Immature natural killer cell (primary cell): ENCODE measurements at regions not wholly inside any gene's neighbourhood (a gene's known extent, or its start where the extent isn't known, plus 50 kb on each side); places are given as distances from the start of the nearest gene placed in this dataset.

ENCODE experiments used
- DNase-seq, 3 donors: peaks; one replicate each; pipeline ENCODE4 v3.0.0; 2022; ENCODE audit warnings: mixed read lengths in 1 of 3
- H3K27ac Mint-ChIP-seq, 6 donors: one replicate each; pipeline ENCODE4 v1.8.0; 2020; ENCODE audit warnings: mixed read lengths in 6 of 6, mild to moderate bottlenecking in 5 of 6, inconsistent platforms in 4 of 6, moderate library complexity in 3 of 6
- H3K27me3 Mint-ChIP-seq, 3 donors: one replicate each; pipeline ENCODE4 v1.8.0; 2020 to 2021; ENCODE audit warnings: low read depth in 3 of 3, mild to moderate bottlenecking in 3 of 3, mixed read lengths in 3 of 3, moderate library complexity in 3 of 3, inconsistent platforms in 1 of 3
- H3K36me3 Mint-ChIP-seq, 3 donors: one replicate each; pipeline ENCODE4 v1.8.0; 2020; ENCODE audit warnings: mixed read lengths in 3 of 3, inconsistent platforms in 2 of 3, mild to moderate bottlenecking in 2 of 3
- H3K4me1 Mint-ChIP-seq, 2 donors: one replicate each; pipeline ENCODE4 v1.8.0; 2020; ENCODE audit warnings: inconsistent platforms in 2 of 2, mild to moderate bottlenecking in 2 of 2, mixed read lengths in 2 of 2, moderate library complexity in 1 of 2
- H3K4me3 Mint-ChIP-seq, 5 donors: one replicate each; pipeline ENCODE4 v1.8.0; 2020; ENCODE audit warnings: mild to moderate bottlenecking in 5 of 5, mixed read lengths in 5 of 5, inconsistent platforms in 3 of 5, moderate library complexity in 3 of 5
- H3K9me3 Mint-ChIP-seq, 6 donors: one replicate each; pipeline ENCODE4 v1.8.0; 2020; ENCODE audit warnings: mild to moderate bottlenecking in 6 of 6, mixed read lengths in 6 of 6, inconsistent platforms in 4 of 6, moderate library complexity in 3 of 6

- Mint-ChIP-seq H3K4me3 (no peak overlapping the region), H3K36me3 (no peaks in the 10 kb centered on the region), H3K4me1 (no peaks in the 10 kb centered on the region), H3K9me3 (peaks cover 0 to 4% (median 0%) of the 10 kb centered on the region in 6 donors), H3K27ac (no peak overlapping the region), H3K27me3 (peaks cover 0 to 4% (median 2%) of the 10 kb centered on the region in 3 donors)
- DNase-seq: no peak
Measured at GRCh38 chr1:232287676-232288569, 342.0 kb downstream of the SIPA1L2 start.

DNA sequence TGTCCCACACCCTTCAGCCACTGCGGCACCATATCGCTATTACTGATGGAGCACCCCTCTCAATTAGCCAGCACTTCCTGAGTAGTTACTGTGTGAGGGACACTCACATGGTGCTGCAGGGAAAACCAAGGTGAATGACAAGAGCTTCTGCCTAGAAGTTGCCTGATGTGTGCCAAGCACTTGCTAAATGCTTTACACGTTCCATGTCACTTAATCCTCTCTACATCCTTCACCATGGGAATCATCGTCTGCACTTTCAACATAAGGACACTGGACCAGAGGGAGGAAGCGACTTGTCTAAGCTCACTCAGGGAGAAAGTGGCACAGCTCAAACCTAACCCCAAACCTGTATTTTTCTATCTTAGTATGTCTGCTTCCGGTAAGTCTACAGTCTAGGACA is 344.8 kb downstream of the SIPA1L2 start:
- peaks cover 0 to 1% (median 0%) of the 10 kb centered on the region in 6 donors for H3K9me3 Mint-ChIP-seq
- H3K4me1 Mint-ChIP-seq: no peaks in the 10 kb centered on the region
- no peak for DNase-seq
- H3K27ac Mint-ChIP-seq: no peak overlapping the region
- H3K4me3 Mint-ChIP-seq: no peak overlapping the region
- H3K27me3 Mint-ChIP-seq: peaks cover 0 to 10% (median 2%) of the 10 kb centered on the region in 3 donors
- no peaks in the 10 kb centered on the region for H3K36me3 Mint-ChIP-seq

DNA sequence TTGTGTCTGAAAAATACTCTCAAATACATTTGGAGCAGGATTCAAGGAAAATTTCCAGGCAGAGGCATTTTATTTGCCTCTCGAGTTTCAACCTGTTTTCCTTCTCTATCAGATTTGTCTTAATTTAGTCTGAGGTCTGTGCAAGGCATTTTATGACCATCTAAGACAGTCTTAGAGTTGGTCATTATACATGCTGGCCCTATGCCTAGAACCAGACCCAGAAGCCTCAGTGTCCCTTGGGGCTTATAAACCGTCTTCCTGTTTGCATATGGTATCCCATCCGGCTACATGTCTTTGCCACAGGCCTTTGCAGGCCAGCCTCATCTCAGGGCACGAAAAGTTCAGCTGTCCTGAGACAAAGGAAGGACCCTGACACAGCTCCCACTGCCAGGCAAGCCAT is 346.1 kb downstream of the SIPA1L2 start:
- DNase-seq: no peak
- H3K9me3 Mint-ChIP-seq: no peaks in the 10 kb centered on the region
- H3K36me3 Mint-ChIP-seq: no peaks in the 10 kb centered on the region
- peaks cover 0 to 12% (median 2%) of the 10 kb centered on the region in 3 donors for H3K27me3 Mint-ChIP-seq
- no peak overlapping the region for H3K27ac Mint-ChIP-seq
- no peaks in the 10 kb centered on the region for H3K4me1 Mint-ChIP-seq
- no peak overlapping the region for H3K4me3 Mint-ChIP-seq

- H3K9me3 Mint-ChIP-seq: no peaks in the 10 kb centered on the region
- no peaks in the 10 kb centered on the region for H3K36me3 Mint-ChIP-seq
Measured at GRCh38 chr1:232282498-232282897, 347.4 kb downstream of the SIPA1L2 start.

DNA sequence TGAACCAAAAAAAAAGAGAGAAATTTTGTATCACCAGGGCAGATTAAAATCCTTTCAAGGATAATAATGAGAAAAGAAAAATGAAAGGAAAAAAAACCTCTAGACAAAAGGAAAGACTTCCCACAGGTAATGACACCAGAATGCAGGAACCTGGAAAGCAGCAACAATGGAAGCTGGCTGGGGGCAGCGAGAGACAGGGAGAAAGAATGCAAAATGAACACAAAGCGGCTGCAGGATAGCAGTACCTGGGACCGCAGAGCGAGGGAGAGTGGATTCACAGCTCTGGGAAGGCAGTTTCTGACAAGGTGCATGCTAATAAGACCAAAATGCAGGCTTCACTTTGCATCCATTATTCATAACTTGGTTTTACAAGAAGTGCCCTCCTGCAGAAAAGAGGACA is 349.0 kb downstream of the SIPA1L2 start:
- Mint-ChIP-seq H3K4me1 (no peaks in the 10 kb centered on the region), H3K27ac (no peak overlapping the region), H3K27me3 (peaks cover 0 to 8% (median under 1%) of the 10 kb centered on the region in 3 donors), H3K9me3 (no peaks in the 10 kb centered on the region), H3K4me3 (no peak overlapping the region), H3K36me3 (no peaks in the 10 kb centered on the region)
- DNase-seq: no peak

More at GRCh38 chr1:232282498-232282897, 347.4 kb downstream of the SIPA1L2 start:
- Mint-ChIP-seq H3K27ac (no peak overlapping the region), H3K4me3 (no peak overlapping the region), H3K4me1 (no peaks in the 10 kb centered on the region), H3K27me3 (peaks cover 0 to 12% (median 2%) of the 10 kb centered on the region in 3 donors)
- no peak for DNase-seq

DNA sequence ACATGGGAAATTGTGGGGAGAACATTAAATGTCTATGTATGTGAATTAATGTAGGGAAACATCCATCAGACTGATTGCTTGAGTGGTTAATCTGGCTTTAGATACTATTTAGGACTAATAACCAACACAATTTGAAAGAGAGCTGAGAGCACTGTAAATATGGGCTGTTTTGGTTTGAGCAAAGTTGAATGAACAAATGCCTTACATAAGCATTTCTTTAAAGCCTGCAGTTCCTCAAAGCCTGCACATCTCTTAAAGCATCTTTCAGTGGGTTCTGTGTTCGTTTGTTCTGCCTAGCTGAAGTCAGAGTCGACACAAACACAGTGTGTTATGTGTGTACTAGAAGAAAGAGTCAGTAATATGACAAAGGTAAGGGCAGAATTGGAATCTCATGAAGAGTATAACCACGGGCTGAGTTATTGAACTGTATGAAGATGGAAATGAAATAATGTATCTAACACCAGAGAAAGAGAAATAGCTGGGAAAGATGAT is 350.0 kb downstream of the SIPA1L2 start:
- Mint-ChIP-seq H3K27me3 (peaks cover 0 to 10% (median 1%) of the 10 kb centered on the region in 3 donors), H3K27ac (no peak overlapping the region), H3K4me1 (no peaks in the 10 kb centered on the region), H3K36me3 (no peaks in the 10 kb centered on the region), H3K4me3 (no peak overlapping the region), H3K9me3 (no peaks in the 10 kb centered on the region)
- no peak for DNase-seq

DNA sequence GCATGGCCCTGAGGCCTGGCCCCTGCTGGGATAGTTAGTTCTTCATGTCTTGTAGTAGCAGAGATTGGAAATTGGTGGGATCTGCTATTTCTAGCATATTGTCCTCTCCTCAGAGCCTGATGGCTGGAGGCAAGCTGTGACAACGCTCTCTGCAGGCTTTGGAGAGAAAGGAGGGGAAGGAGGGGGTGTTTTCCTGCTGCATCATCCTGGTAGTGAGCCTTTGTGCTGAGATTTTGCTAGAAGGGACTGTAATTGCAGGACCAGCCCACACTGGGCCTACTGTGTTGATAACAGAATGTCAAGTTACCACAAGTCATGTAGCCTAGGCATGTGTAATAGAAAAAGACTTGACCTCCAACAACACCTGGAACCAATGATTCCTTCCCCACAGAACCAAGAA is 351.0 kb downstream of the SIPA1L2 start:
- peaks cover 0 to 10% (median 1%) of the 10 kb centered on the region in 3 donors for H3K27me3 Mint-ChIP-seq
- no peaks in the 10 kb centered on the region for H3K9me3 Mint-ChIP-seq
- H3K4me3 Mint-ChIP-seq: no peak overlapping the region
- no peak for DNase-seq
- no peaks in the 10 kb centered on the region for H3K4me1 Mint-ChIP-seq
- no peaks in the 10 kb centered on the region for H3K36me3 Mint-ChIP-seq
- H3K27ac Mint-ChIP-seq: no peak overlapping the region

- DNase-seq: no peak
- Mint-ChIP-seq H3K4me1 (no peaks in the 10 kb centered on the region), H3K9me3 (no peaks in the 10 kb centered on the region), H3K27me3 (peaks cover 0 to 13% (median 1%) of the 10 kb centered on the region in 3 donors), H3K4me3 (no peak overlapping the region), H3K27ac (no peak overlapping the region), H3K36me3 (no peaks in the 10 kb centered on the region)
Measured at GRCh38 chr1:232276651-232277050, 353.3 kb downstream of the SIPA1L2 start.

DNA sequence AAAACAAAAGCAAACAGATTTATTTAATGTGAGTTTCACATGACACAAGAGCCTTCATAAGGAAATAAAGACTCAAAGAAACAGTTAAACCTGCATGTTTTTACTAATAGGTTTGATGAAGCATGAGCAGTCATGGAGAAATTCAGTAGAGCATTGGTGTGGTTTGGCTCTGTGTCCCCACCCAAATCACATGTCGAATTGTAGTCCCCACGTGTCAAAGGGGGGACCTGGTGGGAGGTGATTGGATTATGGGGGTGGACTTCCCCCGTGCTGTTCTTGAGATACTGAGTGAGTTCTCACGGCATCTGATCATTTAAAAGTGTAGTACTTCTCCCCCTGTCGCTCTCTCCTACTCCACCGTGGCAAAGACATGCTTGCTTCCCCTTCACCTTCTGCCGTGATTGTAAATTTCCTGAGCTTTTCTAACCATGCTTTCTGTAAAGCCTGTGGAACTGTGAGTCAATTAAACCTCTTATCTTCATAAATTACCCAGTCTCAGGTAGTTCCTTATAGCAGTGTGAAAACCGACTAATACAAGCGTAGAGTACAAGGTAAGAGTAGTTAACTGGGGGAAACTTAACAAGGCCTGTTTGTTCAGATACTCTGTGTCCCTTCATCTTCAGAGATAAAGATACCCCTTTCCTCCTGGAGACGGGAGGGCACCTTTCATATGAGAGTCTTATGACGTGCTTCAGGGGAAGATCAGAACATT is 354.8 kb downstream of the SIPA1L2 start:
- H3K36me3 Mint-ChIP-seq: no peaks in the 10 kb centered on the region
- DNase-seq: no peak
- H3K27ac Mint-ChIP-seq: no peak overlapping the region
- no peak overlapping the region for H3K4me3 Mint-ChIP-seq
- peaks cover 0 to 7% (median 1%) of the 10 kb centered on the region in 3 donors for H3K27me3 Mint-ChIP-seq
- H3K4me1 Mint-ChIP-seq: no peaks in the 10 kb centered on the region
- H3K9me3 Mint-ChIP-seq: no peaks in the 10 kb centered on the region

DNA sequence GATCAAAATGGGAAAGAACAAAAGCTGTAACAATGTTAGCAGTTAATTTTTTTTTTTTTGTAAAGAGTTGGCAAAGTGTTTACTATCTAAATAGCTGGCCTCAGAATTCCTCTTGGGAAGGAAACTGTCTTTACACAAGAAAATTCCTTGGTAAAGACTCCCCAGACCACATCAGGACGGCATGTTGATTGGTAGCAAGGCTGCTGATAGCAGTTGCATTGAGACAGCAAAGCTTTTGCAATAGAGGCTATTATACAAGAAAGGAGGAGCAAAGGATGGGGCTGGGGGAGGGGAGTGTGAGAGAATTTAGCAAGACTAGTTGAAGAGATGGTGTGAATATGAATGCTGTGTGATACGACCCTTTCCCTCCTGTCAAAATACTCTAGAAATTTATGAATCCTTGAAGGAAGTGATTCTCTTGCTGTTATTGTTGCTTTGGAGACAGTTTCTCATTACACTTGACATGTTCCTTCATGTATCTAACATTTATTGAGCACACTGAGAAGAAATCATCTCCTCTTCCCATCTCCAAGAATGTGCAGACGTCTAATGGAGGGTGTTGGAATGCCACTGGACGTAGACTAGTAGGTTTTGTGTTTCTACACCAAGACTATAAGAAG is 355.6 kb downstream of the SIPA1L2 start:
- Mint-ChIP-seq H3K36me3 (no peaks in the 10 kb centered on the region), H3K4me1 (no peaks in the 10 kb centered on the region), H3K4me3 (no peak overlapping the region), H3K27ac (no peak overlapping the region), H3K9me3 (no peaks in the 10 kb centered on the region), H3K27me3 (peaks cover 0 to 5% (median 1%) of the 10 kb centered on the region in 3 donors)
- no peak for DNase-seq

DNA sequence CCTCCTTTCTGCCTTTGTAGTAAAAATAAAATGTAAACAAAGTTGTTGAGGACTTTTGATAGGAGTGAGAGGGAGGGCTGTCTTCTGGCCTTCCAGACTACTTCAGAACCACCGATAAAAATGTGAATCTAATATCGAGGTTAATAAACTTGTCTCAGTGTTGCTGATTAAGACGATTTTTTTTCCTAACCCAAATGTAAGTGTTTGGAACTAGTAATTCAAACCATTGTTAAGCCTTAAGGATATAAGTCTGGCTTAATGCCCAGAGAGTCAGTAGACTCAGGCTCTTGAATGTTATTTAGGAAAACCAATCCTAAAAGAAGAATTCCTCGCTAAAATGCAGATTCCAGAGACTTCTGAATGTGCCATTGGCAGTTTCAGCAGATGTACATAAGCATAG is 356.9 kb downstream of the SIPA1L2 start:
- H3K4me1 Mint-ChIP-seq: no peaks in the 10 kb centered on the region
- no peaks in the 10 kb centered on the region for H3K36me3 Mint-ChIP-seq
- no peak for DNase-seq
- no peaks in the 10 kb centered on the region for H3K9me3 Mint-ChIP-seq
- peaks cover 0 to 5% (median 1%) of the 10 kb centered on the region in 3 donors for H3K27me3 Mint-ChIP-seq
- H3K4me3 Mint-ChIP-seq: no peak overlapping the region
- no peak overlapping the region for H3K27ac Mint-ChIP-seq

DNA sequence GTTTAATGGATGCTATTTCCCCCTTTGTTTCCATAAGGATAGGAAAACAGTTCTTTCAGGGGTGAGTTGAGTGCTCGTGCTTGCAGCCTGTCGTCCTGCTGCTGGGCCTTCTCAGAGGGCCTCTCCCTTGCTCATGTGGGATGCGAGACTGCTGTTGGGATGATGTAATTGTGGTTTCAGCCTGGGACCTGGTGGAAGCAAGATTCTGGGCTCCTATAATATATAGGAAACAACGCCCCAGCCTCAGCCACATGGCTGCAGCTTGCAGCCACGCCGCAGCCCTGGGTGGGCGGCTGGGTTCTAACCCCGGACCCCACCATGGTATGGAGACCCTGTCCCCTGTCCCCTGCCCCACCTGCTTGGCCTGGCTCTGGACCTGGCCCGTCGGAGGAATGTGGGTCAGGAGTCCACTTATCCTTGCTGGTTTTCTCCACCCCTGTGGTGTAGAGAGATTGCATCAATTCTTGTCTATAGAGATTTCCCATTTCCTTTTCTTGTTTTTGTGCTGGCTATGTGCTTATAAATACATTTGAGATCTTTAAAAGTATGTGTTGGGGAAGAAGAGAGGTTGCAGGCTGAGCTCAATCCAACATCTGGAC is 357.8 kb downstream of the SIPA1L2 start:
- Mint-ChIP-seq H3K27ac (no peak overlapping the region), H3K4me3 (no peak overlapping the region), H3K36me3 (no peaks in the 10 kb centered on the region), H3K4me1 (no peaks in the 10 kb centered on the region), H3K27me3 (peaks cover 1 to 5% (median 2%) of the 10 kb centered on the region in 3 donors), H3K9me3 (no peaks in the 10 kb centered on the region)
- DNase-seq: no peak

DNA sequence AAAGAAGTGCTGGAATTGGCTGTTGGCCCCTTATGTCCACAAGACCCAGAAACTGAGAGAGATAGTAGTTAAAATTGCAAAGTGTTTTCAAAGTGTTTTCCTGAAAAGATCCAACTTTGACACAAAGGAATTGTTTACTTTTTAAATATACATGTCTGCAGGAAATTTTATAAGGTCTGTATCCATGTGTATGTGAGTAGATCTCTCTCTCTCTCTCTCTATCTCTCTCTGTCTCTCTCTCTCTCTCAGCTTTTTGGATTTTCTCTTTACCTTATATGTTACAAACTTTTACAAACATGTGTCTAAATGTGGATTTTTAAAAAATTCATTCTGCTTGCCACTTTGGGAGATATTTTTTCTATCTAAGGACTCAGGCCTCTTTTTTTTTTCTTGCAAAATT is 358.6 kb downstream of the SIPA1L2 start:
- no peaks in the 10 kb centered on the region for H3K36me3 Mint-ChIP-seq
- no peaks in the 10 kb centered on the region for H3K9me3 Mint-ChIP-seq
- H3K27me3 Mint-ChIP-seq: peaks cover 2 to 5% (median 3%) of the 10 kb centered on the region in 3 donors
- H3K4me3 Mint-ChIP-seq: no peak overlapping the region
- no peaks in the 10 kb centered on the region for H3K4me1 Mint-ChIP-seq
- H3K27ac Mint-ChIP-seq: no peak overlapping the region
- no peak for DNase-seq
